ENCODE measurements at regions not wholly inside any gene's neighbourhood (a gene's known extent, or its start where the extent isn't known, plus 50 kb on each side); places are given as distances from the start of the nearest gene placed in this dataset.
"Not testable (repeated sequence)": the region's sequence is repeated elsewhere in the genome, so short reads cannot be mapped to it uniquely, and the experiment has no call there.

DNA sequence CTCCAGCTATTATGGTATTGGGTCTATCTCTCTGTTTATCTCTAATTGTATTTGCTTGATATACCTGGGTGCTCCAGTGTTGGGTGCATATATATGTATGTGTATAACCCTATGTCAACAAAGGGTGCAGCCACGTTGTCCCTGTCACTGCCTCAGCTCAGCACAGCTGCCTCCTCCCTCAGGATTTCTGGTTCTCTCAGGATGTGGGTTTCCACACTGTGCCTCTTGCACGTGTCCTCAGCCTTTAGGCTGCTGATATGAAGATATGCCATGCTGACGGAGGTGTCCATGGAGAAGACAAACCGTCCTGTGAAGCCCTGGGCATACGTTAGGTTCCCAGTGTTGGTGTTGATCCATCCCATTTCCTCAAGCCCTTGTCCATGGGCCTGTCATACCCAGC lies 791.2 kb downstream of the TMEM121 start:
- no peak for DNase-seq

DNA sequence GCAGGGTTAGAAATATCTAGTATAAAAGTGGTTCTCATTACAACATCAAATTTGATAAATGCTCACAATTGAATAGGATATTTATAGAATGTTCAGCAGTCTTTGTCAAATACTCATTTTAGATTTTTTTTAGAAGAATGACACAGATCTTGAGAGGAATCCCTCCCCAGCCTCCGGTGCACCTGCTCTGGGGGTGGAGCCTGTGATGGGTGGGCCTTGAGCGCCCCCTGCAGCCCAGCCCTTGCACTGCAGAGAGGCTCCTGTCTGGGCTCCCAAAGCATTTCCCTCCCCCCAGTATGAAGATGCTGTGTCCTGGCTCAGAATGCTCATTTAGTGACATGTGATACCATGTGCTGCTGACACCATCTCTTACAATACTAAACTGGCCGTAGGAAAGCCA lies 792.3 kb downstream of the TMEM121 start:
- DNase-seq: no peak

DNA sequence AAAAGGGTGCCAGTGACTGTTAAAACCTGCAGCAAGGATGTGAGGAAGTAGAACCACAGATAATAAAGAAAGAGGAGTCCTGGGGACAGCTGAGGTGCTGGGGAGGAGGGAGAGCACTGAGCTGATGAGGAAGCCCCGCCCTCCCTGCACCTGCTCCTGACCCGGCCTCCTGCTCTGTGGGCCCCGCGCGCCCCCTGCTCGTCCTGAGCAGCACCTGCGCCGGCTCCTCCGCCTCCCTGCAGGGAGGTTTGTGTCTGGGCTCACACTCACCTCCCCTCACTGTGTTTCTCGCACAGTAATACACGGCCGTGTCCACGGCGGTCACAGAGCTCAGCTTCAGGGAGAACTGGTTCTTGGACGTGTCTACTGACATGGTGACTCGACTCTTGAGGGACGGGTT lies 797.6 kb downstream of the TMEM121 start:
- DNase-seq: not testable (repeated sequence)

DNA sequence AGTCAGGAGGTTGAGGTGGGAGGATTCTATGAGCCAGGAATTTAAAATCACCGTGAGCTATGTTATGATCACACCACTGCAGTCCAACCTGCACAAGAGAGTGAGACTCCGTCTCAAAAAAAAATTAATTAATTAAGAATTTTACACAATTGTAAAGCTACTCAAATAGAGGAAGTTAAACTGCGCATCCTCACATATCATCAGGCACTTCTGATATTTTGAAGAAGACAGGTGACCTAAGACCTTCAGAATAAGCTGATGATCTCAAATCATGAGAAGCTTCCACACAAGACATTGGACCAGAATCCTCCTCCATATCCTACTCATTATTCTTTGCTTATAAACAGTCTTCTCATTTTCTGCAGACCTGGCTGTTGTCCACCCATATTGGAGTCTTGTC lies 800.9 kb downstream of the TMEM121 start:
- no peak for DNase-seq

DNA sequence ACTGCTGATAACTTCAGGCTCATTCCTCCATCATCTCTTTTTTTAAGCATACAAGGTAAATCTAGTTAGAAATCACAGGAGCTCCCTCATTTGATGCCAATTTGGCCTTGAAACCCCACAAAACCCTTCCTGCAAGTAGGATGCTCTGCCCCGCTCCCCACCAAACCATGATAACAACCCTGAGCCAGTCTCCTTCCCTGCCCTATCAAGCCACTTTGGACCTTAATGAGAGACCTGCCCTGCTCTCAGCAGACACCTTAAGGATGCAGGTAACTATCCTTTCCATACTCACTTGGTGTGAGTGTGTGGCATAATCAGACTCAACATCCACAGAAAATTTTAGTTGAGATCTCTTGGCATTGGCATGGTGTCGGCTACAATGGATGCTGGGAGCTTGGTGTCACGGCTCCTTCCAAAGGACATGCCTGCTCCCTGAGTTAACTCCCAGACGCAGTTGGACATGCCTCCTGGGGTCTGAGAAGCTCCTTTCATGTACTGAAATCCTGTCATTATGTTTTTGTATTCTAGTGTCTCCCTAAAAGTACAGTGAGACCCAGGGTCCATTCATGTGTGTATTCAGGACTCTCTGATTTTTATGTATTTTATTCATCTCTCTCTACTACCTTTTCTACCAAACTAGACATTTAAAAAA lies 801.4 kb downstream of the TMEM121 start:
- not testable (repeated sequence) for DNase-seq

DNA sequence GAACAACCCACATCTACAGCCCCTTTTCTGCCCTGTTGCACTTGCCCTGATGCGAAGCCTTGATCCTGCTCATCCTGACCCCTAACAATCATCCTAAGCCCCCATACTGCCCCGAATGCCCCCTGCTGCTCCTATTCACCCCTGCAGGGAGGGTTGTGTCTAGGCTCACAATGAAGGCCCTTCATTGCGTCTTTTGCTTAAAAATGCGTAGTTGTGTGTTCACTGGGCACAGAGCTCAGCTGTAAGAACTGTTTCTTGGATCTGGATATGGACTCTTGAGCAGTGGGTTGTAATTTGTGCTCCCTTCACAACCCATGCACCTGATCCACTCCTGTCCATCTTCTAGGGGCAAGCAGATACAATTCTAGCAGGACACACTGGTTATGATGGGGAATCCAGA lies 802.9 kb downstream of the TMEM121 start:
- not testable (repeated sequence) for DNase-seq

DNA sequence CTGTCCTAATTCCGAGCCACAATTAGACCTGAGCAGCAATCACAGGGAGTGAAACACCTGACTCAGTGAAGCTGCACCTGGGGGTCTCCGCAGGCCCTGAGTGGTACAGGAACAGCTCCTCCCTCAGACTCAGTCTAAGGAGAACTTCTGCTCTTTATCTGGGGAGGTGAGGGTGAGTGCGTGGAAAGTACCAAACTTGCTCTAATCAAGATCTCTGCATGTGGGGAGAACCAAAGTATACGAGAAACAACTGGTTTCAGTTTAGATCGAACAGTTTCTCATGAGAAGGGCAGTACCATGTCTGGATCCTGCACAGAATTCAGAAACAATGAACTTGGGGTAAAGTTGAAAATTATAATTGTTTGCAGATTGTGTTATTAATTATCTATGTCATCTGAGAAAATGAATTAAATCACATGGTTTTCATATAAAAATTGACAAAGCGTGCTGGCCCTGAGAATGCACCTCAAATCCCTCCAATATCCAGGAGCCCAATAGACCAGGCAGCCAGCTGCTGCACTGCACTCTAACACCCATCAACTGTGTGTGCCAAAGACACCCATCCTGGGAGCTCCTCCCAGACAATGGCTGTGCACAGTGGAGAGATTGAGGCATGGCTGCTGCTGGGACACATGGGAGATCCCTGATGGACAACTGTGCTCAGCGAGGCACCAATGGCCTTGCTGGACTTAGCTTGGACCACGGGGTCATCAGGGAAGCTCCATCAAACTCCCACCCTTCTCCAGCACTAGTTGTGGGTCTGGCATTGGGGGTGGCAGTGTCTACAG lies 803.8 kb downstream of the TMEM121 start:
- not testable (repeated sequence) for DNase-seq

DNA sequence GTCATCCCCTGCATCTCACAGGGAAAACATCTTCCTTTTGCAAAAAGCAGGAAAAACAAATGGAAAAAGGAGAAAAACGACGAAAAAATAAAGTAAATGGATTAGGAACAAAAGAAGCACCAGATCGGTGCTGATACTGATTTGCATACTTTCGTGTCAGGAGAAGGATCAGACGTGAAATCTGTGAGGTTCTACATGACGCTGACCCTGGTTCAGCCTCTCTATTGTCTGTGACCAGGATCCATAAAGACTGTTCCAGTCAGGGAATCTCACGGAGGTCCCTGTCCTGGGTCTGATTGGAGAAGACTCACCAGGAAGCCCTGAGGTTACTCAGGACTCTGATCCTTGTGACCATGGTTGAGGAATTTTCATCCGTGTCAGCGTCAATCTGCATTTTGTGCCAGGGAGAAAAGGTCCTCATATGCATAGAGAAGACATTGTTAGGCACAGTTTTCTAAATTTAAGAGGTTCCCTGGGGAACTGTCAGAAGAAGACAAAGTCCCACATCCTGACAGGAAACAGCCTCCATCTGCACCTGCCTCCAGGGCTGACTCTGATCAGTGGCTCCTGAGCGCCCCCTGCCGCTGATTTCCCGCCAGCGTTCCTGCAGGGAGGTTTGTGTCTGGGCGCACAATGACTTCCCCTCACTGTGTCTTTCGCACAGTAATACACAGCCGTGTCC lies 808.2 kb downstream of the TMEM121 start:
- not testable (repeated sequence) for DNase-seq

DNA sequence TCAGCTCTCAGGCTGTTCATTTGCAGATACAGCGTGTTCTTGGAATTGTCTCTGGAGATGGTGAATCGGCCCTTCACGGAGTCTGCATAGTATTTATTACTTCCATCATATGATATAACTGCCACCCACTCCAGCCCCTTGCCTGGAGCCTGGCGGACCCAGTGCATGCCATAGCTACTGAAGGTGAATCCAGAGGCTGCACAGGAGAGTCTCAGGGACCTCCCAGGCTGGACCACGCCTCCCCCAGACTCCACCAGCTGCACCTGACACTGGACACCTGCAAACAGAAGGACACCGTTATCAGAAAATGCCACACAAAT lies 808.7 kb downstream of the TMEM121 start:
- not testable (repeated sequence) for DNase-seq

DNA sequence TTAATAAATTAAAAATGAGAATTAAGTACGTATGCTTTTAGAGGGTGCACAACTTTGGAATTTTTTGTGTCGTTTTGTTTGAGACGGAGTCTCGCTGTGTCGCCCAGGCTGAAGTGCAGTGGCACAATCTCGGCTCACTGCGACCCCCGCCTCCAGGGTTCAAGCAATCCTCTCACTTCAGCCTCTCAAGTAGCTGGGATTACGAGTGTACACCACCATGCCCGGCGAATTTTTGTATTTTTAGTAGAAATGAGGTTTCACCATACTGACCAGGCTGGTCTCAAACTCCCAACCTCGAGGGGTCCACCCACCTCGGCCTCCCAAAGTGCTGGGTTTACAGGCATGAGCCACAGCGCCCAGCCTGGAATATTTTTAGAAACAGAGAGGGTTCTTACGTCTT lies 812.4 kb downstream of the TMEM121 start:
- DNase-seq: not testable (repeated sequence)

DNA sequence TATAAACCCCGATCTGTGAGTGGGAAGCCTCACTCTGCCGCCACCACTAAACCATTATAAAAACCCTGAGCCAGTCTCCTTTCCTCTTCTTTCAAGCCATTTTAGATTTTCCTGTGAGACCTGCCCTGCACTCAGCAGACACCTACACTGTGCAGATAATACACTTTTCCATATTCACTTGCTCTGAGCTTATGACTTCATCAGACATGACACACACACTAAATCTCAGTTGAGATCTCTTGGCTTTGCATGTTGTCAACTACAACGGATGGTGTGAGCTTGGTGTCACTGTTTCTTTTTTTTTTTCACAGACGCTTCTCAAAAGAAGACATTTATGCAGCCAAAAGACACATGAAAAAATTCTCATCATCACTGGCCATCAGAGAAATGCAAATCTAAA lies 814.3 kb downstream of the TMEM121 start:
- not testable (repeated sequence) for DNase-seq

DNA sequence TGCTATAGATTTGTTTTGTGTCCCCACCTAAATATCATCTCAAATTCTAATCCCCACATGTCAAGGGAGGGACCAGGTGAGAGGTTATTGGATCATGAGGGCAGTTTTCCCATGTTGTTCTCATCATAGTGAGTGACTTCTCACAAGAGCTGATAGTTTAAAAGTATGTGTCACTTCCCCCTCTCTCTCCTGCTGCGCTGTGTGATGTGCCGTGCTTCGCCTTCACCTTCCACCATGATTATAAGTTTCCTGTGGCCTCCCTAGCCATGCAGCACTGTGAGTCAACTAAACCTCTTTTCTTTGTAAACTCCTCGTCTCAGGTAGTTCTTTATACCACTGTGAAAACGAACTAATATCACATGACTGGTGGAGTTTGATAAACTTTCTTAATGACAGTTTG lies 814.8 kb downstream of the TMEM121 start:
- not testable (repeated sequence) for DNase-seq

DNA sequence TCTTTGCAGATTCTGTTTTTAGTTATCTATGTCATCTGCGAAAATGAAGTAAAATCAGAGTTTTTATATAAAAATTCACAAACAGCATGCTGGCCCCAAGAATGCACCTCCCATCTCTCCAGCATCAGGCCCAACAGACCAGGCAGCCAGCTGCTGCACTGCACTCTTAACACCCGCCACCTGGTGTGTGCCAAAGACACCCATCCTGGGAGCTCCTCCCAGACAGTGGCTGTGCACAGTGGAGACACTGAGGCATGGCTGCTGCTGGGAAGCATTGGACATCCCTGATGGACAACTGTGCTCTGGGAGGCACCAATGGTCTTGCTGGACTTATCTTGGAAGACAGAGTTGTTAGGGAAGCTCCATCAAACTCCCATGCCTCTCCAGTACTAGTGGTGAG lies 817.2 kb downstream of the TMEM121 start:
- DNase-seq: no peak

DNA sequence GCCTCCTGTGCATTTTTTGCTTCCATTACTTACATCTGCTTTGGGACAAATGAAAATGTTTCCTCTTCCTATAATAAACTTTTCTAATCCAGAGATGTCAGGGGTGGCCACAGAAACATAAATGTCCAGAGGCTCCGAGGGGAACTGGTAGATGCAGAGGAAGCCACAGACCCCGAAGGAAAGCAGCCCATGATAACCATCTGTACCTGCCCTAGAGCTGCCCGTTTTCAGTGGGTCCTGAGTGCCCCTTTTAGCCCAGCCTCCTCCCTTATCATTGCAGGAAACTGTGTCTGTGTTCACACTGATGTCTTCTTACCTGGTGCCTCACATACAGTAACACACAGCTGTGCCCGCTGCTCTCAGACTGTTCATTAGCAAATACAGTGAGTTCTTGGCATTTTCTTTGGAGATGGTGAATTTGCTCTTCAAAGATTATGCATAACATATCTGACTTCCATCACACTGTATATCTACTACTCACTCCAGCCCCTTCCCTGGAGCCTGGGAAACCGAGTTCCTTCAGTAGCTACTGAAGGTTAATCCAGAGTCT lies 817.8 kb downstream of the TMEM121 start:
- not testable (repeated sequence) for DNase-seq

DNA sequence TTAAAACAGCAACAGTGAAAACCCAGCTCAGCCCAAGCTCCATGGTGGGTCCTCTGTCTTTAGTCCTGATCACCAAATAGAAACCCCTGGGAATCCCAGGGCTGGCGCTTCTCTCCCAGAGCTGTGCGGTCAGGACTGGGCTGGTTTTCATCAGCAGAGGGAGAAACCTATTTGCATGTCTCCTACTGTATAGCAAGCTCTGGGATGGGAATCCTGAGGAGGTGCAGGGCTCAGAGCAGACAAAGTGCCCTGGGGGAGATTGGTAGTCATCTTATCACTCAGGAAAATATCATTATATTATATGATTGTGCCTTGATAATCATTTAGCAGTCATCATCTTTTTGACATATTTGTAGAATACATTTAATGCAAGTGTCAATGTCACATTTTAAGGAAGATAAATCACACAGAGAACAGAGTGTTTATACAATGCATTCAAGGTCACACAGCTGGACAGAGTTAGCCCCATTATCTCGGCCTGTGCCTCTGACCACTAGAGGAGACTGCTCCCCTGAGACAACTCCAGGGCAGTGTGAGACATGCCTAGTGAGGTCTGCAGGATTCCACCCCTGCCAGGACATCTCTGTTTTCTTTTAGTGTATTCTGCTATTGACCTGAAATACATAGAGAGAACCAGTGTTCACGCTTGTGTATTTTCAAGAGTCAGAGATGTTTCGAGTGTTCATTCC lies 818.6 kb downstream of the TMEM121 start:
- not testable (repeated sequence) for DNase-seq

DNA sequence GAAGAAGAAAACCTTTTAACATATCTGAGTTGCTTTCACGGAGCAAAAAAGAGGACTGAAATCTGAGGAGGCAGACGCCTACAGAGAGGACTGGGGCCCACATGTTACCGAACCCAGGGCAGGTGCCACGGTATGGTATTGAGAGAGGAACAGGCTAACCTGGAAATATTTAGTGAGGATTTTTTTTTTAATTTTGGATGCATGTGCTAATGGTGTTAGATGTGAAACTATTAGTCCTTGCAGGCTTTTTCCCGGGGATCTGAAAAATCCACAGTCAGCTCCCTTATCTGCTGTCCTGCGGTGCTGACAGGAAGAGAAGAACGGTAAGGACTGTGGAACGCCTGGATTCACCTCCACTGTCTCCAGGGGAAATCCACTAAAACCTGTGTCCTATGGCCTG lies 819.7 kb downstream of the TMEM121 start:
- no peak for DNase-seq

DNA sequence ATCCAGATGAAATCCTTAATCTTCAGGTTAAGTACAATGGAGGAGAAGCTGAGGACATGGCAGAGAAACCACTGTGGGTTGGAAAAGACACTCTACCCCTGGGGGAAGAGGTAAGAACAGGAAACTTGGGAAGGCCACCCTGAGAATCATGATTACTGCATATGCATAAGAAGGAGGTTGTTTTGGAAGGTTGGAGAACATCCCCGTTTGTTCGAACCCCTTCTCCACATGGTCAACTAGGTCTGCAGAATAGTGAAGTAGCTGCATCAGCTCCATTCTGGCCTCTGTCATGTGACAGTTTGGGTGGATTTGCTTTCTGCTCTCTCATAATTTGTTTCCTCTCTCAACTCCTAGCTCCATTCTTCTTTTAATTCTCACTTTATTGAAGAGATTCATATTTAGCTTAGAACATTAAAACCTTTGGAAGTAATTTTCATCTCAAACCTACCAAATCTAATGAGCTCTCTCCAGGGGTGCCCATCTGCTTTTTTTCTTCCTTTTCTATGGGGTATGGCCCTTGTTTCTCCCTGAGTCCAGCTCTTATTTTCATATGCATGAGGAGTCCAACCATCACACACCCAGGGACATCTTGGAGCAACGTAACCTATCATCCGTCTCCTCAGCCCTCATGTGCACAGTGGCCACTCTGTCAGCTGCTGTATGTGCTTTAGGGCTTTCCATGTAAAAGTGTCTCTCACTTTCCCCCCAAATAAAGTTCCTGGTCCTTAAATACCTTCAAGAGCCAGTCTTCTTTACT lies 820.3 kb downstream of the TMEM121 start:
- DNase-seq: no peak

DNA sequence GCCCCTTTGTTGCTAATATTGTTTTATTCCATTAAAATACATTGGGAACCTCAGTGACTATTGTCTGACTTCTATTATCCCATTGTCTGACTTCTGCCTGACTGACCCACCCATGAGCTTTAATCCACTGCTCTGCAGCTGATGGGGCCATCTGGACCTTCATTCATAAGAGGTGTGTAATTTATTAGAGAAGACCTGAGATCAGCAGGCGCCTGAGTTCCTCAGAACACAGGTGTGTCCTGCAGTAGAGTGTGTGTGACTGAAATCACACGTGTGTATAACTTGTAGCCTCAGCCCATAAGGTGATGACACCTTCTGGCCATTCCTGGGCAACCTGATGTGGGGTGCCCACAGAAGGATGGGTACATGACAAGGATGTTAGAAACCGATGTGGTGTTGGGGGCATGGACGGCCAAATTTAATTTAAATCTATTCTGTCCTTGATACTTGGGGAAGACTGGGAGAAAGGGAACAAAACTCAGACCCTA lies 821.0 kb downstream of the TMEM121 start:
- DNase-seq: no peak

DNA sequence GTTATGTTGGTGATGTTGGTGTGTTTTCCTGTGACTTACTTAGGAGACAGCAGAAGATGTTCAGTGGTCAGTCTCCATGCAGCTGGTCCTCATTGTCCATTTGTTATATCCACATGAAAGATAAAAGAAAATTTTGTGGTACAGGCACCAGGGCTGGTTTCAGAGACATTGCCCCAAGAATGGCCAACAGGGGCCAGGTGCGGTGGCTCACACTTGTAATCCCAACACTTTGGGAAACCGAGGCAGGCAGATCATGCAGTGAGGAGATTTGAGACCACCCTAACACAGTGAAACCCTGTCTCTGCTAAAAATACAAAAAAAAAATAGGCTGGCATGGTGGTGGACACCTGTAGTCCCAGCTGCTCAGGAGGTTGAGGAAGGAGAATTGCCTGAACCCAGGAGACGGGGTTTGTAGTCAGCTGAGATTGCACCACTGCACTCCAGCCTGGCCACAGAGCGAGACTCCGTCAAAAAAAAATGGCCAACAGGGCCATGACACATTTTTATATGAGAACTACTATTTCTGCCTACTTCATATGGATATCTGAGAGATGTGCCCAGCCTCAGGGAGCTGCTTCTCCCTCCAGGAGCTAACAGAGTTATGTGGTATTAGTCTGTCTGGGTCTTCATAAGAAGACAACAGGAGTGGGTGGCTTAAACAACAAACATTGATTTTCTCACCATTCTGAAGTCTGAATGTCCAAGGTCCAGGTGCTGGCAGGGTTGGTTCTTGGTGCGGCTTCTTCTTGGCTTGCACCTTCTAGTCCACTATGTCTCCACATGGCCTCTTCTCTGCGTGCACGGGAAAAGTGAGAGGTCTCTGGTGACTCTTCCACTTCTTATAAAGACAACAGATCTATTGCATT lies 821.7 kb downstream of the TMEM121 start:
- DNase-seq: no peak

DNA sequence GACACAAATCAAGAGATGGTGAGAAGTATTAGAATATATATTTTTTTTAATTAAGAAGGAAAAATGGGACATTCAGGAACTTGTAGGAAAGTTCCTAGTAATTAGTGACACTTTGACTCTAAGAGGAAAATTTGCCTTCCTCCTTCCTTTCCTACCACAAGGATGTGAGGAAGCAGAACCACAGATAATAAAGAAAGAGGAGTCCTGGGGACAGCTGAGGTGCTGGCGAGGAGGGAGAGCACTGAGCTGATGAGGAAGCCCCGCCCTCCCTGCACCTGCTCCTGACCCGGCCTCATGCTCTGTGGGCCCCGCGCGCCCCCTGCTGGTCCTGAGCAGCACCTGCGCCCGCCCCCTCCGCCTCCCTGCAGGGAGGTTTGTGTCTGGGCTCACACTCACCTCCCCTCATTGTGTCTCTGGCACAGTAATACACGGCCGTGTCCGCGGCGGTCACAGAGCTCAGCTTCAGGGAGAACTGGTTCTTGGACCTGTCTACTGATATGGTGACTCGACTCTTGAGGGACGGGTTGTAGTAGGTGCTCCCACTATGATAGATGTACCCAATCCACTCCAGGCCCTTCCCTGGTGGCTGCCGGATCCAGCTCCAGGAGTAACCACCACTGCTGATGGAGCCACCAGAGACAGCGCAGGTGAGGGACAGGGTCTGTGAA lies 822.6 kb downstream of the TMEM121 start:
- not testable (repeated sequence) for DNase-seq
